ENCODE measurements at regions not wholly inside any gene's neighbourhood (a gene's known extent, or its start where the extent isn't known, plus 50 kb on each side); places are given as distances from the start of the nearest gene placed in this dataset.

GRCh38 chr5:112637343-112637742 is 100.3 kb upstream of the APC start:
- no peak for TF ChIP-seq CTCF (IDR thresholded peaks at IDR 0.05)
- TF ChIP-seq POLR2A (IDR thresholded peaks at IDR 0.05) = no peak
- DNase-seq = peak; percentile 62
- Histone ChIP-seq H3K27me3 (no peaks in the 10 kb centered on the region), H3K4me3 (no peak overlapping the region), H3K4me1 (peaks cover 6% of the 10 kb centered on the region), H3K9me3 (no peaks in the 10 kb centered on the region), H3K36me3 (ENCODE audit: low read depth, missing control alignments) (no peaks in the 10 kb centered on the region), H3K27ac (no peak overlapping the region)
- intact Hi-C loops (cut with DNase I; ENCODE audit: low total_unique reads) = no loop called here

GRCh38 chr5:112640546-112640945 is 97.1 kb upstream of the APC start:
- H3K27me3 ChIP-seq = no peaks in the 10 kb centered on the region
- H3K4me1 ChIP-seq = peaks cover 6% of the 10 kb centered on the region
- intact Hi-C loops (cut with DNase I; ENCODE audit: low total_unique reads) = no loop called here
- H3K9me3 ChIP-seq = no peaks in the 10 kb centered on the region
- TF ChIP-seq CTCF (IDR thresholded peaks at IDR 0.05) (no peak), POLR2A (IDR thresholded peaks at IDR 0.05) (no peak)
- WGBS, 2 donors = 67 to 88% methylated on average over 1 of the region's 1 CpG
- DNase-seq = no peak
- H3K4me3 ChIP-seq = no peak overlapping the region
- no peak overlapping the region for H3K27ac ChIP-seq
- no peaks in the 10 kb centered on the region for H3K36me3 ChIP-seq (ENCODE audit: low read depth, missing control alignments)

- no peak for DNase-seq
- WGBS, 2 donors = 73 to 75% methylated on average over 4 of the region's 4 CpGs
- Histone ChIP-seq H3K27ac (no peak overlapping the region), H3K4me1 (no peaks in the 10 kb centered on the region), H3K9me3 (no peaks in the 10 kb centered on the region), H3K4me3 (no peak overlapping the region), H3K36me3 (ENCODE audit: low read depth, missing control alignments) (no peaks in the 10 kb centered on the region), H3K27me3 (no peaks in the 10 kb centered on the region)
- intact Hi-C loops (cut with DNase I; ENCODE audit: low total_unique reads) = no loop called here
- TF ChIP-seq POLR2A (IDR thresholded peaks at IDR 0.05) = no peak
- TF ChIP-seq CTCF (IDR thresholded peaks at IDR 0.05) = no peak
Measured at GRCh38 chr5:112641515-112642110, 96.1 kb upstream of the APC start.

DNA sequence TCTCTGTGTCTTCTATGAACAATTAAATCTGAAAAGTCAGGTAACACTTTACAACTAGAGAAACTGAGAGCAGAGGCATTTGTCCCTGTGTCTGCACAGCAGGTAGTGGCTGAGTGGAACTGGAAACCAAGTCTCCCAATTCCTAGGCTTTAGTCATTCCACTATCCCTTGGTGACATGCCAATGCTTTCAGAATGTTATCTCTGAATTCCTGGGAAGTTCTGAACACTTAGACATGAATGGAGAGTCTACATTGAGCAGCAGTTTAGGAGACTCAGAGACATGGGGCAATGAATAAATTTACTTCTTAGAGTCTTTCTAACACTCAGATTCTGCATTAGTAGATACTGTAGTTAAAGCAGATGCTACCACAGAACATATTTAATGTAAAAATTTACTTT is 94.8 kb upstream of the APC start:
- H3K4me3 ChIP-seq = no peak overlapping the region
- H3K27me3 ChIP-seq = no peaks in the 10 kb centered on the region
- no peak overlapping the region for H3K27ac ChIP-seq
- no peak for DNase-seq
- no peak for TF ChIP-seq CTCF (IDR thresholded peaks at IDR 0.05)
- no peak for TF ChIP-seq POLR2A (IDR thresholded peaks at IDR 0.05)
- H3K4me1 ChIP-seq = no peaks in the 10 kb centered on the region
- no peaks in the 10 kb centered on the region for H3K36me3 ChIP-seq (ENCODE audit: low read depth, missing control alignments)
- H3K9me3 ChIP-seq = no peaks in the 10 kb centered on the region
- intact Hi-C loops (cut with DNase I; ENCODE audit: low total_unique reads) = no loop called here

- Histone ChIP-seq H3K36me3 (ENCODE audit: low read depth, missing control alignments) (no peaks in the 10 kb centered on the region), H3K4me1 (no peaks in the 10 kb centered on the region), H3K9me3 (no peaks in the 10 kb centered on the region), H3K27me3 (no peaks in the 10 kb centered on the region), H3K4me3 (no peak overlapping the region), H3K27ac (no peak overlapping the region)
- TF ChIP-seq POLR2A (IDR thresholded peaks at IDR 0.05) (no peak), CTCF (IDR thresholded peaks at IDR 0.05) (no peak)
- intact Hi-C loops (cut with DNase I; ENCODE audit: low total_unique reads) = no loop called here
- DNase-seq = no peak
- 60% methylated on average over 4 of the region's 4 CpGs for WGBS, 2 donors
Measured at GRCh38 chr5:112643339-112643971, 94.2 kb upstream of the APC start.
